H1 (cell line): ENCODE measurements at regions not wholly inside any gene's neighbourhood (a gene's known extent, or its start where the extent isn't known, plus 50 kb on each side); places are given as distances from the start of the nearest gene placed in this dataset.

Source experiments
- CTCF ChIA-PET: fragments of 300-600 bp; sonication (Branson Sonifier 250); formaldehyde crosslinking; loops from one replicate; lab custom pipeline; 2021; ENCODE audit not compliant: partially characterized antibody; lab: Charles Lee
- POLR2A ChIA-PET: fragments of 300-600 bp; sonication (Branson Sonifier 250); formaldehyde crosslinking; loops from one replicate; lab custom pipeline; 2021; ENCODE audit warnings: inconsistent platforms; ENCODE audit not compliant: partially characterized antibody; lab: Charles Lee
- DNase-seq, 2 experiments: peaks; one replicate each; pipeline versions ENCODE4 v3.0.0 to v3.0.0-alpha.2; 2010 to 2022; ENCODE audit warnings: low spot score in 2 of 2, low read depth in 1 of 2, mixed read lengths in 1 of 2
- FAIRE-seq: peaks from 2 replicates; lab custom pipeline; 2011; peaks lifted over from hg19 to GRCh38; lab: Jason Lieb, UNC
- H2AFZ ChIP-seq: 2 replicates; pipeline ENCODE4 v1.8.1; 2012; ENCODE audit warnings: low read length, inconsistent platforms
- H2AK5ac ChIP-seq: 2 replicates; pipeline ENCODE4 v1.6.1; 2013; ENCODE audit warnings: low read depth, low read length
- H2BK120ac ChIP-seq: replicated peaks from 2 replicates; pipeline ENCODE3; 2013; ENCODE audit warnings: low read depth, low read length, inconsistent platforms
- H2BK12ac ChIP-seq: 2 replicates; pipeline ENCODE4 v1.6.1; 2013; ENCODE audit warnings: low read depth, low read length
- H2BK15ac ChIP-seq: 2 replicates; pipeline ENCODE4 v1.6.1; 2013; ENCODE audit warnings: low read length
- H2BK20ac ChIP-seq: 2 replicates; pipeline ENCODE4 v1.6.1; 2013; ENCODE audit warnings: low read length
- H2BK5ac ChIP-seq: 2 replicates; pipeline ENCODE4 v1.6.1; 2013; ENCODE audit warnings: low read depth, low read length
- H3K14ac ChIP-seq: 2 replicates; pipeline ENCODE4 v1.6.1; 2013; ENCODE audit warnings: inconsistent platforms; ENCODE audit not compliant: insufficient read length
- H3K18ac ChIP-seq: 2 replicates; pipeline ENCODE4 v1.6.1; 2013; ENCODE audit warnings: low read length; ENCODE audit errors: extremely low read depth
- H3K23ac ChIP-seq: 2 replicates; pipeline ENCODE4 v1.6.1; 2013; ENCODE audit warnings: inconsistent platforms; ENCODE audit not compliant: insufficient read length
- H3K23me2 ChIP-seq: 2 replicates; pipeline ENCODE4 v1.6.1; 2013; ENCODE audit warnings: low read depth, low read length
- H3K27ac ChIP-seq: 2 replicates; pipeline ENCODE4 v1.6.1; 2011; ENCODE audit warnings: low read depth, low read length, inconsistent platforms
- H3K27me3 ChIP-seq, 4 experiments: replicated peaks in 1 of 4; 1 replicate in 1 of 4; 2 replicates in 3 of 4; pipeline versions ENCODE4 v1.6.1 to v1.8.1; 2011 to 2013; ENCODE audit warnings: low read length in 3 of 4, mild to moderate bottlenecking in 3 of 4, inconsistent platforms in 2 of 4, mixed read lengths in 2 of 4, moderate library complexity in 1 of 4; ENCODE audit not compliant: control insufficient read depth in 3 of 4, insufficient read depth in 3 of 4; ENCODE audit errors: extremely low read depth in 1 of 4
- H3K36me3 ChIP-seq, 4 experiments: 2 replicates each; pipeline versions ENCODE4 v1.6.1 to v1.8.1; 2011 to 2013; ENCODE audit warnings: mild to moderate bottlenecking in 4 of 4, low read length in 3 of 4, moderate library complexity in 2 of 4, control low read depth in 1 of 4, inconsistent platforms in 1 of 4; ENCODE audit not compliant: insufficient read depth in 4 of 4, control insufficient read depth in 2 of 4
- H3K4ac ChIP-seq: replicated peaks from 2 replicates; pipeline ENCODE3; 2013; ENCODE audit warnings: low read length, low read depth, mixed read lengths, inconsistent platforms; ENCODE audit not compliant: insufficient read length
- H3K4me1 ChIP-seq, 4 experiments: replicated peaks in 1 of 4; 1 replicate in 1 of 4; 2 replicates in 3 of 4; pipeline versions ENCODE4 v1.6.1 to v1.8.1; 2011 to 2013; ENCODE audit warnings: low read length in 3 of 4, inconsistent platforms in 2 of 4, mixed read lengths in 1 of 4; ENCODE audit not compliant: insufficient read depth in 4 of 4, control insufficient read depth in 3 of 4
- H3K4me2 ChIP-seq, 2 experiments: 2 replicates each; pipeline versions ENCODE4 v1.6.1 to v1.8.1; 2011 to 2013; ENCODE audit warnings: low read depth in 2 of 2, low read length in 2 of 2, control low read depth in 1 of 2, inconsistent platforms in 1 of 2, mild to moderate bottlenecking in 1 of 2; ENCODE audit not compliant: insufficient read depth in 1 of 2
- H3K4me3 ChIP-seq, 4 experiments: fragments of 200-600, 300-600 bp in 1 of 4; sonication (generic), shearing (Covaris generic), sonication (Bioruptor Twin) in 1 of 4; 2 replicates each; pipeline versions ENCODE4 v1.5.1 to v1.8.1; 2011 to 2016; ENCODE audit warnings: low read length in 4 of 4, low read depth in 3 of 4, control low read depth in 2 of 4, inconsistent platforms in 2 of 4, mild to moderate bottlenecking in 2 of 4, mixed read lengths in 1 of 4, moderate library complexity in 1 of 4; ENCODE audit not compliant: insufficient read depth in 2 of 4; ENCODE audit errors: extremely low read depth in 1 of 4
- H3K56ac ChIP-seq: replicated peaks from 2 replicates; pipeline ENCODE3; 2013; ENCODE audit warnings: low read depth, mild to moderate bottlenecking, mixed read lengths, low read length, inconsistent platforms; ENCODE audit not compliant: insufficient read length
- H3K79me1 ChIP-seq: 2 replicates; pipeline ENCODE4 v1.6.1; 2013; ENCODE audit warnings: low read depth, low read length, control low read depth
- H3K79me2 ChIP-seq, 2 experiments: 2 replicates each; pipeline versions ENCODE4 v1.6.1 to v1.8.1; 2012 to 2013; ENCODE audit warnings: low read length in 2 of 2, mild to moderate bottlenecking in 2 of 2, inconsistent platforms in 1 of 2; ENCODE audit not compliant: insufficient read depth in 2 of 2, control insufficient read depth in 1 of 2
- H3K9ac ChIP-seq, 4 experiments: replicated peaks in 1 of 4; 1 replicate in 1 of 4; 2 replicates in 3 of 4; pipeline versions ENCODE4 v1.6.1 to v1.8.1; 2011 to 2013; ENCODE audit warnings: low read depth in 3 of 4, low read length in 3 of 4, control low read depth in 2 of 4, mild to moderate bottlenecking in 2 of 4, moderate library complexity in 2 of 4, inconsistent platforms in 1 of 4; ENCODE audit errors: extremely low read depth in 1 of 4
- H3K9me3 ChIP-seq, 2 experiments: 2 replicates each; pipeline versions ENCODE4 v1.6.1 to v1.8.1; 2012 to 2013; ENCODE audit warnings: mild to moderate bottlenecking in 2 of 2, moderate library complexity in 2 of 2, control low read depth in 1 of 2, inconsistent platforms in 1 of 2, low read depth in 1 of 2, low read length in 1 of 2, mixed read lengths in 1 of 2; ENCODE audit not compliant: insufficient read depth in 2 of 2
- H4K20me1 ChIP-seq, 2 experiments: replicated peaks in 1 of 2; 2 replicates each; pipeline versions ENCODE3 to v1.8.1; 2011 to 2013; ENCODE audit warnings: inconsistent platforms in 2 of 2, low read length in 2 of 2, mild to moderate bottlenecking in 1 of 2; ENCODE audit not compliant: insufficient read depth in 2 of 2, control insufficient read depth in 1 of 2
- H4K5ac ChIP-seq: 2 replicates; pipeline ENCODE4 v1.6.1; 2013; ENCODE audit warnings: low read length, low read depth, mixed read lengths, inconsistent platforms; ENCODE audit not compliant: insufficient read length
- H4K8ac ChIP-seq: 2 replicates; pipeline ENCODE4 v1.8.0; 2013; ENCODE audit warnings: mild to moderate bottlenecking, moderate library complexity, low read length, inconsistent platforms; ENCODE audit not compliant: insufficient read depth; ENCODE audit errors: extremely low read depth
- H4K91ac ChIP-seq: replicated peaks from 2 replicates; pipeline ENCODE3; 2013; ENCODE audit warnings: low read length, mixed read lengths, inconsistent platforms; ENCODE audit not compliant: insufficient read length
- ATF3 ChIP-seq: IDR thresholded peaks from 2 replicates; pipeline ENCODE4 v1.6.1; 2011; ENCODE audit warnings: low read depth, mild to moderate bottlenecking, low read length; ENCODE audit not compliant: insufficient read depth
- BCL11A ChIP-seq, 2 experiments: IDR thresholded peaks; one replicate each; pipeline ENCODE4 v1.6.1; 2011; ENCODE audit warnings: low read depth in 2 of 2, low read length in 2 of 2, mild to moderate bottlenecking in 2 of 2
- BRCA1 ChIP-seq: IDR thresholded peaks from 2 replicates; pipeline ENCODE4 v1.6.1; 2012; ENCODE audit warnings: low read depth, low read length, improper control_type of control experiment
- CHD2 ChIP-seq: IDR thresholded peaks from 2 replicates; pipeline ENCODE4 v1.6.1; 2012; ENCODE audit warnings: low read length, improper control_type of control experiment
- EZH2 ChIP-seq: fragments of 200-600 bp; sonication (generic); IDR thresholded peaks from 2 replicates; pipeline ENCODE4 v1.7.1; 2012; ENCODE audit warnings: low read depth, mild to moderate bottlenecking, moderate library complexity, low read length, inconsistent platforms; ENCODE audit not compliant: severe bottlenecking
- KDM5A ChIP-seq: fragments of 200-600 bp; IDR thresholded peaks from 2 replicates; pipeline ENCODE4 v1.7.1; 2012; ENCODE audit warnings: mild to moderate bottlenecking, low read length, inconsistent platforms, mixed read lengths
- NANOG ChIP-seq: IDR thresholded peaks from 2 replicates; pipeline ENCODE4 v1.6.1; 2011; ENCODE audit warnings: low read length, low read depth, mild to moderate bottlenecking, inconsistent platforms; ENCODE audit not compliant: insufficient read depth, poor library complexity, severe bottlenecking
- RAD21 ChIP-seq, 2 experiments: IDR thresholded peaks in 1 of 2; conservative IDR thresholded peaks in 1 of 2; 2 replicates each; pipeline ENCODE4 v1.6.1; 2011; ENCODE audit warnings: low read depth in 2 of 2, low read length in 2 of 2, improper control_type of control experiment in 1 of 2, inconsistent platforms in 1 of 2, mild to moderate bottlenecking in 1 of 2, moderate library complexity in 1 of 2
- RNF2 ChIP-seq: fragments of 200-900, 300-1000 bp; sonication (generic); IDR thresholded peaks from 2 replicates; pipeline ENCODE4 v1.7.1; 2016; ENCODE audit warnings: borderline replicate concordance, low read depth, mild to moderate bottlenecking, antibody characterized with exemption, low read length; ENCODE audit not compliant: poor library complexity, severe bottlenecking; ENCODE audit errors: missing control alignments
- SRF ChIP-seq: IDR thresholded peaks from 2 replicates; pipeline ENCODE4 v1.6.1; 2011; ENCODE audit warnings: mild to moderate bottlenecking, low read depth, low read length, moderate library complexity
- USF2 ChIP-seq: IDR thresholded peaks from 2 replicates; pipeline ENCODE4 v1.6.1; 2011; ENCODE audit warnings: low read length, improper control_type of control experiment
- WGBS, 2 experiments: shearing (Covaris generic) in 1 of 2; methylation state at CpG; one replicate each; pipeline versions ENCODE4 v1.1.6 to v1.1.7; 2013 to 2015; ENCODE audit warnings: low lambda C conversion rate in 2 of 2, mixed read lengths in 2 of 2, inconsistent platforms in 1 of 2, low coverage in 1 of 2, missing lambda C conversion rate in 1 of 2; ENCODE audit not compliant: insufficient replicate concordance in 2 of 2, insufficient coverage in 1 of 2, insufficient read length in 1 of 2; ENCODE audit errors: extremely low coverage in 1 of 2, missing lambda C conversion rate in 1 of 2; 5-methylcytosine and 5-hydroxymethylcytosine counted together

- H3K79me2 ChIP-seq, result no peaks in the 10 kb centered on the region
- no peak overlapping the region for H3K4ac ChIP-seq
- H3K4me1 ChIP-seq, result no peaks in the 10 kb centered on the region; a peak in 1 of 7 replicates
- no peaks in the 10 kb centered on the region for H3K9me3 ChIP-seq
- H3K4me2 ChIP-seq, result peak overlapping the region; percentile 59 to 64
- no peak overlapping the region for H3K18ac ChIP-seq
- no peak overlapping the region for H3K14ac ChIP-seq
- FAIRE-seq, result peak; percentile 69
- no peaks in the 10 kb centered on the region for H3K27me3 ChIP-seq
- no peak for DNase-seq
- H3K23me2 ChIP-seq, result peaks cover 3% of the 10 kb centered on the region; the same call in 1 of the 2 replicates
- H3K36me3 ChIP-seq, result no peaks in the 10 kb centered on the region
- no peak overlapping the region for H2BK15ac ChIP-seq
- H3K79me1 ChIP-seq, result no peaks in the 10 kb centered on the region
- H3K27ac ChIP-seq, result no peak overlapping the region
- no peak overlapping the region for H2AK5ac ChIP-seq
- CTCF ChIA-PET, result interaction anchor here (1.2 to 1.3 kb wide), 2 partner anchors 10 to 38 kb away, joined by 3 to 4 read pairs; no protein-coding TSS in a partner anchor
- peak overlapping the region in 2 of 4 experiments; percentile 53 to 59; a peak in 2 of 8 replicates for H3K4me3 ChIP-seq
- H2BK20ac ChIP-seq, result no peak overlapping the region
- H4K8ac ChIP-seq, result no peak overlapping the region
- H3K9ac ChIP-seq, result no peak overlapping the region
- H4K20me1 ChIP-seq, result no peaks in the 10 kb centered on the region
- H3K23ac ChIP-seq, result no peak overlapping the region
- TF ChIP-seq BRCA1, result no peak
- no peak for TF ChIP-seq NANOG
- no peak for TF ChIP-seq SRF
- no peak for TF ChIP-seq ATF3
- no peak for TF ChIP-seq RNF2
- no peak for TF ChIP-seq USF2
- TF ChIP-seq BCL11A (IDR thresholded peaks at IDR 0.05; ENCODE audit: low read depth in 2 of 2, low read length in 2 of 2), result no peak
- no peak for TF ChIP-seq RAD21 (IDR thresholded peaks at IDR 0.05 in 1 of 2, conservative IDR thresholded peaks at IDR 0.05 in 1 of 2; ENCODE audit: low read depth in 2 of 2, low read length in 2 of 2)
- no peak for TF ChIP-seq CHD2
- TF ChIP-seq EZH2, result no peak
- no peak for TF ChIP-seq KDM5A
- H2BK5ac ChIP-seq, result no peak overlapping the region
- no peak overlapping the region for H2BK12ac ChIP-seq
- no peak overlapping the region for H4K5ac ChIP-seq
- no peak overlapping the region for H2BK120ac ChIP-seq
- no peak overlapping the region for H4K91ac ChIP-seq
- H3K56ac ChIP-seq, result no peak overlapping the region
- WGBS, 2 experiments, result 83% methylated on average over 4 of the region's 4 CpGs; no CpG with 5 or more reads in 1 of the 2 experiments
- POLR2A ChIA-PET, result interaction anchor here (1.8 kb wide), 1 partner anchor 39 kb away, joined by 4 read pairs; no protein-coding TSS in a partner anchor
- peak overlapping the region; percentile 17; the same call in 1 of the 2 replicates for H2AFZ ChIP-seq
These were observed 111.4 kb upstream of the ZNF184 start for GRCh38 chr6:27584326-27584725.
